ENCODE measurements at regions not wholly inside any gene's neighbourhood (a gene's known extent, or its start where the extent isn't known, plus 50 kb on each side); places are given as distances from the start of the nearest gene placed in this dataset.

DNA sequence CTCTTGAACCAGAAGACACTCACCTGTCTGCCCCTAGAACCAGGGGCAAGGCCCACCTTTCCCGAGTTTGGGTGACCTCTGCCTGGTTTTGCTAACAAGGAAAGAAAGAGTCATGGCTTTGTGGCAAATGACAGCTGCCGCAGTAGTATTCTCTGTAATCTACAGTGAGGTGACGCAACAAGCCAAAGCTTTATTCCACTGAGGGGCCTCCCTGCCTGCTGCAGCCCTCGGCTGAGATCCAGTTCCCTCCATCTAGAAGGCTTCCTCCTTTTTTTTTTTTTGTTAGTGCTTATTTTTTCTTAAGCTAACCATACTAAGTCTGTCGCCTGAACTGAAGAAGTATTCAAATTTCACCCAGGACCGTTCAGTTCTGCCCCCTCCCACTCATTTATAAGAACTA, 142.3 kb upstream of the TMCC3 start:
- H3K9ac ChIP-seq (replicated peaks; ENCODE audit: extremely low read depth, insufficient read depth, low read length), result no peak overlapping the region
- dilution Hi-C loops (cut with MboI; ENCODE audit: extremely low pct_ligation_motif_present, low sequenced_read_pairs), result no loop called here
- no peak for TF ChIP-seq GATA2 (IDR thresholded peaks at IDR 0.05; ENCODE audit: insufficient read depth, insufficient read length, low read depth, low read length)
- TF ChIP-seq POLR2AphosphoS5 (IDR thresholded peaks at IDR 0.05; ENCODE audit: insufficient read depth, low read depth, low read length), result no peak
- no peak for TF ChIP-seq POLR2A (IDR thresholded peaks at IDR 0.05; ENCODE audit: low read depth, low read length)
- TF ChIP-seq, protein P1, sequence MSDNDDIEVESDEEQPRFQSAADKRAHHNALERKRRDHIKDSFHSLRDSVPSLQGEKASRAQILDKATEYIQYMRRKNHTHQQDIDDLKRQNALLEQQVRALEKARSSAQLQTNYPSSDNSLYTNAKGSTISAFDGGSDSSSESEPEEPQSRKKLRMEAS (IDR thresholded peaks at IDR 0.05; ENCODE audit: insufficient read depth, insufficient read length), result no peak
- TF ChIP-seq FOS (IDR thresholded peaks at IDR 0.05; ENCODE audit: borderline replicate concordance, insufficient read depth, low read length), result no peak
- TF ChIP-seq JUN (IDR thresholded peaks at IDR 0.05; ENCODE audit: borderline replicate concordance, insufficient read depth, insufficient read length, low read depth), result no peak
- no peak for TF ChIP-seq EZH2 (IDR thresholded peaks at IDR 0.05; ENCODE audit: borderline replicate concordance, low read depth, low read length, severe bottlenecking)
- TF ChIP-seq CTCF (IDR thresholded peaks at IDR 0.05; ENCODE audit: extremely low read depth in 1 of 2, insufficient read depth in 1 of 2, low read depth in 1 of 2, low read length in 2 of 2), result no peak
- TF ChIP-seq MYC (IDR thresholded peaks at IDR 0.05; ENCODE audit: low read depth, low read length), result no peak
- H3K4me2 ChIP-seq (ENCODE audit: insufficient read depth, low read length), result no peak overlapping the region
- ChIA-PET CTCF (interaction anchor here (0.9 kb wide), 1 partner anchor 9 kb away, joined by 3 read pairs; no protein-coding TSS in a partner anchor), POLR2A (no interaction called here)
- H3K27ac ChIP-seq (ENCODE audit: insufficient read depth, low read depth, low read length), result no peak overlapping the region
- intact Hi-C loops (cut with micrococcal nuclease), result no loop called here
- peaks cover 0 to 2% of the 10 kb centered on the region in 2 experiments for H3K27me3 ChIP-seq (ENCODE audit: control insufficient read depth in 2 of 2, insufficient read depth in 2 of 2, low read length in 2 of 2)
- H3K4me1 ChIP-seq (ENCODE audit: control insufficient read depth, extremely low read depth, insufficient read depth, low read length), result peaks cover 4% of the 10 kb centered on the region
- DNase-seq (ENCODE audit: low read depth, low spot score) (no peak), FAIRE-seq (no peak)
- no peaks in the 10 kb centered on the region for H3K79me2 ChIP-seq (ENCODE audit: control insufficient read depth, insufficient read depth, low read length)
- no peaks in the 10 kb centered on the region for H3K9me1 ChIP-seq (replicated peaks; ENCODE audit: control insufficient read depth, extremely low read depth, insufficient read depth, low read length)
- no peaks in the 10 kb centered on the region for H3K9me3 ChIP-seq (replicated peaks; ENCODE audit: control insufficient read depth, insufficient read depth, low read length)
- no peak overlapping the region for H3K4me3 ChIP-seq (replicated peaks in 1 of 3; ENCODE audit: insufficient read depth in 1 of 3, low read depth in 1 of 3, low read length in 3 of 3)
- H3K36me3 ChIP-seq (ENCODE audit: control insufficient read depth in 2 of 2, extremely low read depth in 1 of 2, insufficient read depth in 2 of 2, low read length in 2 of 2), result no peaks in the 10 kb centered on the region
- no TSS peak for BruUV-seq (replicated peaks)
- no peaks in the 10 kb centered on the region for H4K20me1 ChIP-seq (replicated peaks; ENCODE audit: control insufficient read depth, extremely low read depth, insufficient read depth, low read length)
- H2AFZ ChIP-seq (ENCODE audit: low read depth, low read length), result no peak overlapping the region
